H1 (cell line): ENCODE measurements at regions not wholly inside any gene's neighbourhood (a gene's known extent, or its start where the extent isn't known, plus 50 kb on each side); places are given as distances from the start of the nearest gene placed in this dataset.
"Not testable (repeated sequence)": the region's sequence is repeated elsewhere in the genome, so short reads cannot be mapped to it uniquely, and the experiment has no call there.

Experiments used
- CTCF ChIA-PET: fragments of 300-600 bp; sonication (Branson Sonifier 250); formaldehyde crosslinking; loops from one replicate; lab custom pipeline; 2021; ENCODE audit not compliant: partially characterized antibody; lab: Charles Lee
- POLR2A ChIA-PET: fragments of 300-600 bp; sonication (Branson Sonifier 250); formaldehyde crosslinking; loops from one replicate; lab custom pipeline; 2021; ENCODE audit warnings: inconsistent platforms; ENCODE audit not compliant: partially characterized antibody; lab: Charles Lee
- DNase-seq, 2 experiments: peaks; one replicate each; pipeline versions ENCODE4 v3.0.0 to v3.0.0-alpha.2; 2010 to 2022; ENCODE audit warnings: low spot score in 2 of 2, low read depth in 1 of 2, mixed read lengths in 1 of 2
- FAIRE-seq: peaks from 2 replicates; lab custom pipeline; 2011; peaks lifted over from hg19 to GRCh38; lab: Jason Lieb, UNC
- H2AFZ ChIP-seq: 2 replicates; pipeline ENCODE4 v1.8.1; 2012; ENCODE audit warnings: low read length, inconsistent platforms
- H2AK5ac ChIP-seq: 2 replicates; pipeline ENCODE4 v1.6.1; 2013; ENCODE audit warnings: low read depth, low read length
- H2BK120ac ChIP-seq: replicated peaks from 2 replicates; pipeline ENCODE3; 2013; ENCODE audit warnings: low read depth, low read length, inconsistent platforms
- H2BK12ac ChIP-seq: 2 replicates; pipeline ENCODE4 v1.6.1; 2013; ENCODE audit warnings: low read depth, low read length
- H2BK15ac ChIP-seq: 2 replicates; pipeline ENCODE4 v1.6.1; 2013; ENCODE audit warnings: low read length
- H2BK20ac ChIP-seq: 2 replicates; pipeline ENCODE4 v1.6.1; 2013; ENCODE audit warnings: low read length
- H2BK5ac ChIP-seq: 2 replicates; pipeline ENCODE4 v1.6.1; 2013; ENCODE audit warnings: low read depth, low read length
- H3K14ac ChIP-seq: 2 replicates; pipeline ENCODE4 v1.6.1; 2013; ENCODE audit warnings: inconsistent platforms; ENCODE audit not compliant: insufficient read length
- H3K18ac ChIP-seq: 2 replicates; pipeline ENCODE4 v1.6.1; 2013; ENCODE audit warnings: low read length; ENCODE audit errors: extremely low read depth
- H3K23ac ChIP-seq: 2 replicates; pipeline ENCODE4 v1.6.1; 2013; ENCODE audit warnings: inconsistent platforms; ENCODE audit not compliant: insufficient read length
- H3K23me2 ChIP-seq: 2 replicates; pipeline ENCODE4 v1.6.1; 2013; ENCODE audit warnings: low read depth, low read length
- H3K27ac ChIP-seq: 2 replicates; pipeline ENCODE4 v1.6.1; 2011; ENCODE audit warnings: low read depth, low read length, inconsistent platforms
- H3K27me3 ChIP-seq, 4 experiments: replicated peaks in 1 of 4; 1 replicate in 1 of 4; 2 replicates in 3 of 4; pipeline versions ENCODE4 v1.6.1 to v1.8.1; 2011 to 2013; ENCODE audit warnings: low read length in 3 of 4, mild to moderate bottlenecking in 3 of 4, inconsistent platforms in 2 of 4, mixed read lengths in 2 of 4, moderate library complexity in 1 of 4; ENCODE audit not compliant: control insufficient read depth in 3 of 4, insufficient read depth in 3 of 4; ENCODE audit errors: extremely low read depth in 1 of 4
- H3K36me3 ChIP-seq, 4 experiments: 2 replicates each; pipeline versions ENCODE4 v1.6.1 to v1.8.1; 2011 to 2013; ENCODE audit warnings: mild to moderate bottlenecking in 4 of 4, low read length in 3 of 4, moderate library complexity in 2 of 4, control low read depth in 1 of 4, inconsistent platforms in 1 of 4; ENCODE audit not compliant: insufficient read depth in 4 of 4, control insufficient read depth in 2 of 4
- H3K4ac ChIP-seq: replicated peaks from 2 replicates; pipeline ENCODE3; 2013; ENCODE audit warnings: low read length, low read depth, mixed read lengths, inconsistent platforms; ENCODE audit not compliant: insufficient read length
- H3K4me1 ChIP-seq, 4 experiments: replicated peaks in 1 of 4; 1 replicate in 1 of 4; 2 replicates in 3 of 4; pipeline versions ENCODE4 v1.6.1 to v1.8.1; 2011 to 2013; ENCODE audit warnings: low read length in 3 of 4, inconsistent platforms in 2 of 4, mixed read lengths in 1 of 4; ENCODE audit not compliant: insufficient read depth in 4 of 4, control insufficient read depth in 3 of 4
- H3K4me2 ChIP-seq, 2 experiments: 2 replicates each; pipeline versions ENCODE4 v1.6.1 to v1.8.1; 2011 to 2013; ENCODE audit warnings: low read depth in 2 of 2, low read length in 2 of 2, control low read depth in 1 of 2, inconsistent platforms in 1 of 2, mild to moderate bottlenecking in 1 of 2; ENCODE audit not compliant: insufficient read depth in 1 of 2
- H3K4me3 ChIP-seq, 4 experiments: fragments of 200-600, 300-600 bp in 1 of 4; sonication (generic), shearing (Covaris generic), sonication (Bioruptor Twin) in 1 of 4; 2 replicates each; pipeline versions ENCODE4 v1.5.1 to v1.8.1; 2011 to 2016; ENCODE audit warnings: low read length in 4 of 4, low read depth in 3 of 4, control low read depth in 2 of 4, inconsistent platforms in 2 of 4, mild to moderate bottlenecking in 2 of 4, mixed read lengths in 1 of 4, moderate library complexity in 1 of 4; ENCODE audit not compliant: insufficient read depth in 2 of 4; ENCODE audit errors: extremely low read depth in 1 of 4
- H3K56ac ChIP-seq: replicated peaks from 2 replicates; pipeline ENCODE3; 2013; ENCODE audit warnings: low read depth, mild to moderate bottlenecking, mixed read lengths, low read length, inconsistent platforms; ENCODE audit not compliant: insufficient read length
- H3K79me1 ChIP-seq: 2 replicates; pipeline ENCODE4 v1.6.1; 2013; ENCODE audit warnings: low read depth, low read length, control low read depth
- H3K79me2 ChIP-seq, 2 experiments: 2 replicates each; pipeline versions ENCODE4 v1.6.1 to v1.8.1; 2012 to 2013; ENCODE audit warnings: low read length in 2 of 2, mild to moderate bottlenecking in 2 of 2, inconsistent platforms in 1 of 2; ENCODE audit not compliant: insufficient read depth in 2 of 2, control insufficient read depth in 1 of 2
- H3K9ac ChIP-seq, 4 experiments: replicated peaks in 1 of 4; 1 replicate in 1 of 4; 2 replicates in 3 of 4; pipeline versions ENCODE4 v1.6.1 to v1.8.1; 2011 to 2013; ENCODE audit warnings: low read depth in 3 of 4, low read length in 3 of 4, control low read depth in 2 of 4, mild to moderate bottlenecking in 2 of 4, moderate library complexity in 2 of 4, inconsistent platforms in 1 of 4; ENCODE audit errors: extremely low read depth in 1 of 4
- H3K9me3 ChIP-seq, 2 experiments: 2 replicates each; pipeline versions ENCODE4 v1.6.1 to v1.8.1; 2012 to 2013; ENCODE audit warnings: mild to moderate bottlenecking in 2 of 2, moderate library complexity in 2 of 2, control low read depth in 1 of 2, inconsistent platforms in 1 of 2, low read depth in 1 of 2, low read length in 1 of 2, mixed read lengths in 1 of 2; ENCODE audit not compliant: insufficient read depth in 2 of 2
- H4K20me1 ChIP-seq, 2 experiments: replicated peaks in 1 of 2; 2 replicates each; pipeline versions ENCODE3 to v1.8.1; 2011 to 2013; ENCODE audit warnings: inconsistent platforms in 2 of 2, low read length in 2 of 2, mild to moderate bottlenecking in 1 of 2; ENCODE audit not compliant: insufficient read depth in 2 of 2, control insufficient read depth in 1 of 2
- H4K5ac ChIP-seq: 2 replicates; pipeline ENCODE4 v1.6.1; 2013; ENCODE audit warnings: low read length, low read depth, mixed read lengths, inconsistent platforms; ENCODE audit not compliant: insufficient read length
- H4K8ac ChIP-seq: 2 replicates; pipeline ENCODE4 v1.8.0; 2013; ENCODE audit warnings: mild to moderate bottlenecking, moderate library complexity, low read length, inconsistent platforms; ENCODE audit not compliant: insufficient read depth; ENCODE audit errors: extremely low read depth
- H4K91ac ChIP-seq: replicated peaks from 2 replicates; pipeline ENCODE3; 2013; ENCODE audit warnings: low read length, mixed read lengths, inconsistent platforms; ENCODE audit not compliant: insufficient read length
- WGBS, 2 experiments: shearing (Covaris generic) in 1 of 2; methylation state at CpG; one replicate each; pipeline versions ENCODE4 v1.1.6 to v1.1.7; 2013 to 2015; ENCODE audit warnings: low lambda C conversion rate in 2 of 2, mixed read lengths in 2 of 2, inconsistent platforms in 1 of 2, low coverage in 1 of 2, missing lambda C conversion rate in 1 of 2; ENCODE audit not compliant: insufficient replicate concordance in 2 of 2, insufficient coverage in 1 of 2, insufficient read length in 1 of 2; ENCODE audit errors: extremely low coverage in 1 of 2, missing lambda C conversion rate in 1 of 2; 5-methylcytosine and 5-hydroxymethylcytosine counted together

- H3K14ac ChIP-seq, H3K9ac ChIP-seq, H3K27me3 ChIP-seq, H3K4ac ChIP-seq, H3K56ac ChIP-seq, H3K9me3 ChIP-seq, H3K4me2 ChIP-seq, H4K20me1 ChIP-seq, DNase-seq, H2BK5ac ChIP-seq, H3K79me2 ChIP-seq, H3K4me1 ChIP-seq, H3K36me3 ChIP-seq, H3K27ac ChIP-seq, H2BK12ac ChIP-seq, H3K79me1 ChIP-seq, H3K23ac ChIP-seq, POLR2A ChIA-PET, H4K5ac ChIP-seq, H2BK20ac ChIP-seq, H3K23me2 ChIP-seq, H2AFZ ChIP-seq, H2BK120ac ChIP-seq, H3K4me3 ChIP-seq, H2BK15ac ChIP-seq, H2AK5ac ChIP-seq, H4K8ac ChIP-seq, H3K18ac ChIP-seq, FAIRE-seq, H4K91ac ChIP-seq, CTCF ChIA-PET: not testable (repeated sequence)
- WGBS, 2 experiments: no CpG with 5 or more reads among the region's 17 CpGs
These were observed 79.5 kb upstream of the NBPF20 start for GRCh38 chr1:145504834-145505413.

- no CpG with 5 or more reads among the region's 2 CpGs for WGBS, 2 experiments
- H3K23ac ChIP-seq, H3K23me2 ChIP-seq, H2BK5ac ChIP-seq, H2BK120ac ChIP-seq, H4K91ac ChIP-seq, H3K4me3 ChIP-seq, H3K79me2 ChIP-seq, H3K18ac ChIP-seq, H2BK12ac ChIP-seq, POLR2A ChIA-PET, H3K79me1 ChIP-seq, H3K27ac ChIP-seq, H2AFZ ChIP-seq, H3K36me3 ChIP-seq, H3K9me3 ChIP-seq, H4K5ac ChIP-seq, CTCF ChIA-PET, H3K14ac ChIP-seq, H3K4ac ChIP-seq, H3K4me2 ChIP-seq, H2BK15ac ChIP-seq, H3K4me1 ChIP-seq, H3K9ac ChIP-seq, DNase-seq, H2AK5ac ChIP-seq, H3K56ac ChIP-seq, H4K20me1 ChIP-seq, H3K27me3 ChIP-seq, H4K8ac ChIP-seq, H2BK20ac ChIP-seq, FAIRE-seq: not testable (repeated sequence)
These were observed 78.9 kb upstream of the NBPF20 start for GRCh38 chr1:145504310-145504709.
